GM12878 (cell line): ENCODE measurements at regions not wholly inside any gene's neighbourhood (a gene's known extent, or its start where the extent isn't known, plus 50 kb on each side); places are given as distances from the start of the nearest gene placed in this dataset.

ENCODE experiments used
- ATAC-seq: fragments of 200-7000 bp; cut with Tn5 transposase; 3 replicates; pipeline ENCODE4 v1.9.1; 2020; ENCODE audit warnings: mild to moderate bottlenecking, moderate library complexity
- BruUV-seq: library from RNA; stranded (reverse); fragments of 400-500 nt; replicated peaks from 2 replicates; lab custom pipeline; 2021; lab: Mats Ljungman, UMichigan
- CTCF ChIA-PET: fragments of 300-600 bp; sonication (Branson Sonifier 250); formaldehyde crosslinking; extraction: SDS; loops from one replicate; lab custom pipeline; 2021; ENCODE audit warnings: inconsistent platforms; lab: Yijun Ruan, JAX
- POLR2A ChIA-PET: fragments of 350-600 bp; formaldehyde crosslinking; extraction: SDS; loops from one replicate; lab custom pipeline; 2021; ENCODE audit warnings: inconsistent platforms; lab: Charles Lee
- RAD21 ChIA-PET: fragments of 300-600 bp; sonication (Branson Sonifier 250); formaldehyde crosslinking; loops from one replicate; lab custom pipeline; 2023; ENCODE audit warnings: antibody characterized with exemption; ENCODE audit not compliant: unreplicated experiment; lab: Charles Lee
- SMC1A ChIA-PET: fragments of 300-600 bp; sonication (Branson Sonifier 250); formaldehyde crosslinking; loops from one replicate; lab custom pipeline; 2023; ENCODE audit not compliant: unreplicated experiment, uncharacterized antibody; lab: Charles Lee
- DNase-seq: peaks from one replicate; pipeline ENCODE4 v3.0.0-alpha.2; 2011; ENCODE audit warnings: low read depth, low spot score
- FAIRE-seq: peaks from 3 replicates; lab custom pipeline; 2011; peaks lifted over from hg19 to GRCh38; lab: Jason Lieb, UNC
- H2AFZ ChIP-seq: 2 replicates; pipeline ENCODE4 v1.6.0; 2011; ENCODE audit warnings: low read depth, low read length, control low read depth; ENCODE audit not compliant: control insufficient read depth
- H3K27ac ChIP-seq: 2 replicates; pipeline ENCODE4 v1.5.1; 2011; ENCODE audit warnings: control low read depth; ENCODE audit not compliant: control insufficient read depth, insufficient read depth
- H3K27me3 ChIP-seq, 2 experiments: replicated peaks in 1 of 2; 2 replicates each; pipeline versions ENCODE4 v1.6.0 to v1.6.1; 2011; ENCODE audit warnings: low read length in 1 of 2; ENCODE audit not compliant: control insufficient read depth in 2 of 2, insufficient read depth in 2 of 2
- H3K36me3 ChIP-seq, 2 experiments: 2 replicates each; pipeline ENCODE4 v1.5.1; 2011; ENCODE audit warnings: low read length in 1 of 2; ENCODE audit not compliant: control insufficient read depth in 2 of 2, insufficient read depth in 2 of 2
- H3K4me1 ChIP-seq: 2 replicates; pipeline ENCODE4 v1.6.1; 2011; ENCODE audit warnings: mild to moderate bottlenecking, low read length, moderate library complexity, mixed read lengths; ENCODE audit not compliant: control insufficient read depth, insufficient read depth
- H3K4me2 ChIP-seq: 2 replicates; pipeline ENCODE4 v1.6.0; 2011; ENCODE audit warnings: control low read depth; ENCODE audit not compliant: control insufficient read depth, insufficient read depth
- H3K4me3 ChIP-seq: fragments of 200-600 bp; sonication (generic); 2 replicates; pipeline ENCODE4 v1.5.1; 2016
- H3K79me2 ChIP-seq: 2 replicates; pipeline ENCODE4 v1.6.0; 2011; ENCODE audit warnings: low read length; ENCODE audit not compliant: control insufficient read depth, insufficient read depth
- H3K9ac ChIP-seq: 2 replicates; pipeline ENCODE4 v1.8.0; 2011; ENCODE audit warnings: low read length, control low read depth, mixed read lengths; ENCODE audit not compliant: control insufficient read depth, insufficient read depth
- H3K9me3 ChIP-seq: replicated peaks from 3 replicates; pipeline ENCODE4 v1.5.1; 2011; ENCODE audit warnings: mild to moderate bottlenecking, low read length; ENCODE audit not compliant: control insufficient read depth, insufficient read depth
- H4K20me1 ChIP-seq: 2 replicates; pipeline ENCODE4 v1.6.0; 2011; ENCODE audit not compliant: control insufficient read depth, insufficient read depth
- EED ChIP-seq: sonication (generic); IDR thresholded peaks from 2 replicates; pipeline ENCODE4 v1.6.1; 2016; ENCODE audit warnings: antibody characterized with exemption, low read depth
- FOXK2 ChIP-seq: fragments of 450-650 bp; IDR thresholded peaks from 2 replicates; pipeline ENCODE4 v1.6.1; 2017; ENCODE audit warnings: mild to moderate bottlenecking, moderate library complexity
- NR2C1 ChIP-seq: fragments of 450-650 bp; IDR thresholded peaks from 2 replicates; pipeline ENCODE4 v1.6.1; 2017; ENCODE audit warnings: antibody characterized with exemption, mild to moderate bottlenecking, moderate library complexity
- NR2F1 ChIP-seq: fragments of 450-650 bp; conservative IDR thresholded peaks from 2 replicates; pipeline ENCODE4 v1.6.1; 2017; ENCODE audit warnings: mild to moderate bottlenecking
- TCF7 ChIP-seq: IDR thresholded peaks from 2 replicates; pipeline ENCODE4 v1.6.1; 2014; ENCODE audit warnings: antibody characterized with exemption, borderline replicate concordance
- ZBTB11 ChIP-seq: fragments of 450-650 bp; formaldehyde crosslinking; IDR thresholded peaks from 2 replicates; pipeline ENCODE4 v1.5.0; 2022; ENCODE audit warnings: mild to moderate bottlenecking, missing genetic modification characterization
- ZZZ3 ChIP-seq: IDR thresholded peaks from 2 replicates; pipeline ENCODE4 v1.6.1; 2011; ENCODE audit warnings: low read depth; ENCODE audit not compliant: control insufficient read depth, insufficient read length
- WGBS: methylation state at CpG from one replicate; pipeline ENCODE4 v1.1.6; 2016; ENCODE audit warnings: low lambda C conversion rate; ENCODE audit not compliant: insufficient replicate concordance, insufficient coverage; ENCODE audit errors: missing lambda C conversion rate; 5-methylcytosine and 5-hydroxymethylcytosine counted together
- in situ Hi-C: fragments of 300-500 bp; cut with MboI; formaldehyde crosslinking; loops from 9 replicates; pipeline ENCODE4 v1.14.3; 2018; ENCODE audit warnings: mixed read lengths
- intact Hi-C: fragments of 100-400 bp; cut with micrococcal nuclease; formaldehyde crosslinking; loops from one replicate; pipeline ENCODE4 v1.14.2; 2022; ENCODE audit not compliant: unreplicated experiment

- BruUV-seq: no TSS peak
- intact Hi-C loops (no loop called here), in situ Hi-C loops (no loop called here)
- 6% methylated on average over 4 of the region's 4 CpGs for WGBS
- Histone ChIP-seq H3K9me3 (no peaks in the 10 kb centered on the region), H3K27me3 (no peaks in the 10 kb centered on the region), H4K20me1 (no peaks in the 10 kb centered on the region), H3K36me3 (no peaks in the 10 kb centered on the region), H3K4me2 (no peak overlapping the region), H3K4me1 (no peaks in the 10 kb centered on the region), H3K9ac (no peak overlapping the region), H3K27ac (no peak overlapping the region), H3K4me3 (no peak overlapping the region), H3K79me2 (no peaks in the 10 kb centered on the region), H2AFZ (no peak overlapping the region)
- ChIA-PET SMC1A (no interaction called here), RAD21 (no interaction called here), POLR2A (interaction anchor here (0.5 kb wide), 1 partner anchor 199 kb away, joined by 4 read pairs; no protein-coding TSS in a partner anchor), CTCF (no interaction called here)
- ATAC-seq (no peak), FAIRE-seq (no peak), DNase-seq (no peak)
- TF ChIP-seq ZZZ3: no peak
- no peak for TF ChIP-seq NR2F1
- no peak for TF ChIP-seq NR2C1
- TF ChIP-seq EED: no peak
- TF ChIP-seq ZBTB11: no peak
- no peak for TF ChIP-seq TCF7
- no peak for TF ChIP-seq FOXK2
Observed at GRCh38 chr14:97554597-97554996, 757.4 kb downstream of the VRK1 start.
